GM19372 (cell line): ENCODE measurements at regions not wholly inside any gene's neighbourhood (a gene's known extent, or its start where the extent isn't known, plus 50 kb on each side); places are given as distances from the start of the nearest gene placed in this dataset.

ENCODE experiments used
- ATAC-seq: cut with Tn5 transposase; IDR thresholded peaks from one replicate; pipeline ENCODE4 v1.9.1; 2021; ENCODE audit warnings: mild to moderate bottlenecking, low read depth, moderate library complexity; ENCODE audit not compliant: unreplicated experiment

- ATAC-seq: no peak
Measured at GRCh38 chr6:40805336-40805735, 218.2 kb upstream of the LRFN2 start.

GRCh38 chr6:40804905-40805304 lies 217.7 kb upstream of the LRFN2 start:
- ATAC-seq: no peak

DNA sequence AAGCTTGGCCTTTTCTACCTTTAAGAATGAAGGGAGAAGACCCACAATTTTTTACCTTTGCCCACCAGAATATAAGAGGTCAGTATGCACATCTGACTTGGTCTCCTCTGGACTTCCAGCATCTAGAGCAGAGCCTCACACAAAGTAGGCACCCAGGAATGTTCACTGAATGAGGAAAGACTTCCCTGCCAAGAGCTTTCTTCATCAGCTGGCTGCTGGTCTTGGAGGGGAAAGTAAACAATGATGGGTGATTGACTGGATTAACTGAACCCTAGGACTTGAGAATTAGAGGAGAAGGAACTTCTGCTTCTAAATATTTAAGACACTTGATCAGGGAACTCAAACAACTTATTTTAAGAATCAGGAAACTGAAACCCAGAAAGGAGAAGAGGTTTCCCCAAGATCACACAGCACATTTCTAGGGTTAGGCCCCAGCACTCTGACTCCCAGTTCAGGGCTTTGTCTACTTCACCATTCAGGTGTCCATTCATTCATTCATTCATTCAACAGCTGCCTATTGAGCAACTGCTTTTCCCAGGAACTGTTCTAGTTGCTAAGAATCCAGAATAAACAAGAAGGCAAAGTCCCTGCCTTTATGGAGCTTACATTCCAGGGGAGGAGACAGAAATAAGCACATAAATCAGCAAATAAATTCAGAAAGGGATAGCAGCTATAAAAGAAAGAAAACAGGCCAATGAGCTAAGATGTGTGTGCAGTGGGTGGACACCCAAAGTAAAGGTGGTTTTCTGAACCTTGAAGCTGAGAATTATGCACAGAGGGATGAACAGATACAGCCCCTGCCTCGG lies 216.9 kb upstream of the LRFN2 start:
- ATAC-seq: no peak

- no peak for ATAC-seq
Measured at GRCh38 chr6:40802481-40802880, 215.3 kb upstream of the LRFN2 start.

- ATAC-seq: no peak
Measured at GRCh38 chr6:40799296-40800140, 212.4 kb upstream of the LRFN2 start.

DNA sequence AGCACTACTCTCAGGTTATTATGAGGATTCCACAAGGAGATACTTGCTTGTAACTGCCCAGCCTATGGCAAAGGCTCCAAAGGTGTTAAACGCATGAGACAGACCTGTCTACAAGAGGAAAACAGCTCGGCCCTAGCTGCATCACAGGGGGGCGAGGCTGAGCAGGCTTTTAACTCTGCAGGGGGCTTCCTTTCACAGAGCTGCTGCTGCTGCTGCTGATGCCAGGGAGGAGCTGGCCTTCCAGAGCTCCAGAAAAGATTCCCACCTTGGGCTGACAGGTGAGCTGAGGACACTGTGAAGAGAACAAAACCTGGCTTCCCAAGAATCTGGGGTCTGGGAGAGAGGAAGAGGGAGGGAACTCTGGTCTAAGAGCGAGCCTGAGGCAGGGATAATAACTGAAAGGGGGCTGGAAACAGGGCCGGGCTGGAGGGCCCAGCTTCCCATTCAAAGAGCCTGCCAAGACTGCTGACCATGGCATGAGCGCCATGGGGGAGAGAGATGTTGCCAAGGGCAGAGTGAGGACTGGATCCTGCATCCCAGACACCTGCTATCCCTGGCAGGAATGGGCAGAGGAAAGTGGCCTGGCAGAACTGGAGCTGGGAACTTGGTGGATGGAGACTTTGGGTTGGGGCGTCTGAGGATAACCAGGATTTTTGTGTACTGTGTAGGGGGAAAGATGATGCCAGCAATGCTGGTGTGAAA lies 211.1 kb upstream of the LRFN2 start:
- no peak for ATAC-seq

DNA sequence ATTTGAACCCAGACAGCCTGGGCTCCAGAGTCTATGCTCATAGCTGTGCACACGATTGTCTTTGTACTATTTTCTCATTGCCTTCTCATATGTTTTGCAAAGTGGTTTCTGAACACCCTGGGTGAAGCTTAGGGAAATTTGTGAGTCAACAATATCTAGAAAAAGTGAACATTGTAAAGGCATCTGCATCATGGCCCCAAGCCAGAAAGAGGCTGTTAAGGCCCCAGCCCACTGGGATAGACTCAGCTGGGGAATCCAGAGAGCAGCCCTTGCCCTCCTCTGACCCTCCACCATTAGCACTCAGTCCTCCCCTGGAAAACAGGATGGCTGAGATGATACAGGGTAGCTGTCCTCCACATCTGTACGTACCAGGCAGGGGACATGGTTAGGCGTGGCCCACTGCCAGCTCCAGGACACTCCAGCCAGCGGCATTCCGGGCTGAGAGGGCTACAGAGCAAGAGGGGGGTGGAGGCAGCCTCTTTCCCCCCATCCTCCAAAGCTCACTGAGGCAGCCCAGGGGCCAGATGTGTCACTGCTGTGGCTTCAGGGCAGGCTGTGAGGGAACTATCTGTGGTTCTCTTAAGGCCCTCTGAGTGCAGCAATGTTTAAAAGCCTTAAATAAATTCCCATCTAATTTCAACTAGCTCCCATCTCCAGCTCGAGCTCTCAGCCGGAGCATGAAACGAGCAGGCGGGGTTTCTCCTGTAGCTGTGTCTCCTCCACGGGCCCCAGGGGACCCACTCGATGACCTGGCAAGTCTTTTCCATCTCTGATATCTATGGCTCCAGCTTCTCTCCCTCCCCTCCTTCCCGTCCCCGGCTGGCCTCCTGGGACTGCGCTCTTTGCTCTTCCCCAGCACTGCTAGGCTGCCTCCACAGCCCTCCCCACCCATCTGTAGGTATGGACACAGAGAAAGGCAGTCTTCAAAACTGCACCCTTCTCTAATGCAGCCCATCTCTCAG lies 209.4 kb upstream of the LRFN2 start:
- ATAC-seq: no peak

GRCh38 chr6:40794586-40794985 lies 207.4 kb upstream of the LRFN2 start:
- ATAC-seq: no peak

GRCh38 chr6:40792183-40792582 lies 205.0 kb upstream of the LRFN2 start:
- no peak for ATAC-seq

DNA sequence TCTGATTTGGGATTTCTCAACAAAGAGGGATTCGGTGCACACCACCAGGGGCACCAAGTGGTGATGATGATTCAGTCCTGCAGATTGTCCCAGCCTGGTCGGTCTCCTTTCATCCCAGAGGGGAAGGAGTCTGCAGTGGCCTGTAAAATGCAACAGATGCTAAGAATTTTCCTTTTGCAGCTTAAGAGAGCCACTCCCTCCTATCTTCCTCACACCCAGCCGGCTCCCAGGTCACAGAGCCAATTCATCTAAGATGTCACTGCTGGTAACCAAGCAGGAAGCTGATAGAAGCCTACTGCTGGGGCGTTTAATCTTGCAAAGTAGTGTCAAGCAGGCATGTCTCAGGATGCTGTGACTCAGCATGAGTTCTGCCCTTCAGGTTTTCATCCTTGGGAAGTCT lies 203.8 kb upstream of the LRFN2 start:
- no peak for ATAC-seq

DNA sequence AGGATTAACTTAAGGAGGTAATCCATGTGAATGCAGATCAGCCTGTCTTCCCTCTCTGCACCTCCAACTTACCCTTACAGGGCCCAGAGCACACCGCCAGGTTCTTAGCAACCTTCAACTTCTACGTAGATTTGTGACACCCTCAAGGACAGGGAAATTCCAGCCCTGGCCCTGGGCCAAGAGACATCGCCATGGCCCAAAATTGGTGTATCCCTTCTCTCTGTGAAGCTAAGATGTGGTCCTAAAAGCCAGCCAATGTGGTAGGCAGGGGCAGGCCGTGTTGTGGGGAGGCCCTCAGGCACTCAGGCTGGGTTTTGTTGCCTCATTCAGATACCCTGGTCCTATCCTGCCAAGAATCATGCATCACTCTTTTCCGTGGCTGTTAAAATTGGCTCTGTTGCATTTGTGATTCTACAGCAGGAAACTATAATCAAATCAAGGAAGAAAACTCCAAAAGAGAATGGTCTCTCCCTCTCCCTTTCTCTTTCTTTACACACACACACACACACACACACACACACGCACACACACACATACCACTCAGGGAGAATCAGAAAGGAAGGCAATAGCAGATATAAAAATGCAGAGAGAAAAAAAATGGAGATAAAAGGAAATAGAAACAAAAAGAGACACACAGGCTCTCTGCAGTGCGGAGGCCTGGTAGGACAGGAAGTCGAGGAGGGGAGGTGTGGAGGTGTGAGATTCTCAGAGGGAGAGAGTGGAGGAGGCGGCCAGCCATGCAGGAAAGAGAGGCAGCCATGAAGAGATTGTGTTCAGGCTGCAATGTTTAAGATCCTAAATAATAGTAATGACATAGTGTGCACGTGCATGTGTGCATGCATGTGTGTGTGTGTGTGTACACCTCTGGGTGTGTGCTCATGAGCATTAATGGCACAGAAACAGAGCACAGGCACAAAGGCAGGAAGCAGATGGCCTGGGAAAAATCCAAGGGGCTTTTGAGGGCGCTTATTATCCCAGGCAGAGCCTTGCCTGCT lies 201.8 kb upstream of the LRFN2 start:
- ATAC-seq: no peak

GRCh38 chr6:40782355-40782754 lies 195.2 kb upstream of the LRFN2 start:
- no peak for ATAC-seq

DNA sequence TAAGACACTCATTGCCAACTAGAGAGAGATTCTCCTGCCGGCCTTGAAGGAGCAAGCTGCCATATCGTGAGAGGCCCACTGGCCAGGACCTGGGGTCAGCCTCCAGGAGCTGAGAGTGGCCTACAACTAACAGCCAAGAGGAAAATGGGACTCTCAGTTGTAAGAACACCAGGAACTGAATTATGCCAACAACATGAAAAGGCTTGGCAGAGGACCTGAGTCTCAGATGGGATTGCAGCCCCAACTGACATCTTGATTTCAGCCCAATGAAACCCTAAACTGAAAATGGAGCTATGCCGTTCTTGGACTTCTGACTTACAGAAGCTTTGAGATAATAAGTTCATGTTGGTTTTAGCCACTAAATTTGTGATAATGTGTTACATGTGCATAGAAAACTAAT lies 193.5 kb upstream of the LRFN2 start:
- no peak for ATAC-seq

GRCh38 chr6:40779409-40779808 lies 192.2 kb upstream of the LRFN2 start:
- ATAC-seq: no peak

- ATAC-seq: no peak
Measured at GRCh38 chr6:40778918-40779317, 191.8 kb upstream of the LRFN2 start.

- no peak for ATAC-seq
Measured at GRCh38 chr6:40778196-40778595, 191.0 kb upstream of the LRFN2 start.

- ATAC-seq: no peak
Measured at GRCh38 chr6:40774932-40775331, 187.8 kb upstream of the LRFN2 start.

GRCh38 chr6:40770794-40771193 lies 183.6 kb upstream of the LRFN2 start:
- no peak for ATAC-seq

DNA sequence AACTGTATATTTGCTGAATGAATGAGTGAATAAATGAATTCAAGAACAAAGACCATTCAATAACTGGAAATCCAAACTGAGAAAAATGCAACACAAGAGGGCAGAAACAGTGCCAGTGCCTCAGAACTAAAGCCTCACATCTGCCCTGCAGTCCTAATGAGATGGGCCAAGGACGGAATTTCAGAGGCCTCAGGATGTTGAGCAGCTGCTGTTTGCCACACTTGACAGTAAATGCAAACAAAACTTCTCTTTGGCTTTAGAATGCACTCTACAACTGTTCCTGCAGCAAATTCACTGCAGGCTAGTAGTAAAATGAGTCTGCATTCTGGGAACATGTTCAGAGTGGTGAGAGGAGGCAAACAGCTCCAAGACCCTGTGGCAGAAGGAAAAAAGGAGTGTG lies 177.6 kb upstream of the LRFN2 start:
- ATAC-seq: no peak
